Right cardiac atrium (tissue), 5 donors: ENCODE measurements at regions not wholly inside any gene's neighbourhood (a gene's known extent, or its start where the extent isn't known, plus 50 kb on each side); places are given as distances from the start of the nearest gene placed in this dataset.
A peak's percentile ranks its signal among the peaks of the same experiment; 100 is the strongest.
"Not testable (repeated sequence)": the region's sequence is repeated elsewhere in the genome, so short reads cannot be mapped to it uniquely, and the experiment has no call there.

Source experiments
- ATAC-seq, 2 donors: fragments of 200-7000 bp; cut with Tn5 transposase; one replicate each; pipeline versions ENCODE4 v1.8.0 to v1.9.1; 2020; ENCODE audit warnings: moderate library complexity in 2 of 2, mild to moderate bottlenecking in 1 of 2
- DNase-seq, 3 donors: peaks; one replicate each; pipeline ENCODE4 v3.0.0-alpha.2; 2020
- H3K27ac ChIP-seq: one replicate; pipeline ENCODE4 v1.5.1; 2013; ENCODE audit warnings: mild to moderate bottlenecking, low read length, control low read depth, moderate library complexity
- H3K27me3 ChIP-seq: one replicate; pipeline ENCODE4 v1.6.1; 2013; ENCODE audit not compliant: control insufficient read depth, insufficient read depth
- H3K4me1 ChIP-seq: one replicate; pipeline ENCODE4 v1.6.1; 2013; ENCODE audit warnings: low read length; ENCODE audit not compliant: control insufficient read depth, insufficient read depth
- H3K4me3 ChIP-seq: one replicate; pipeline ENCODE4 v1.5.1; 2013; ENCODE audit warnings: low read length, control low read depth
- H3K9me3 ChIP-seq: one replicate; pipeline ENCODE4 v1.6.1; 2013; ENCODE audit warnings: low read length; ENCODE audit not compliant: control insufficient read depth
- WGBS: extraction: QIAGEN DNeasy Blood & Tissue Kit; methylation state at CpG from one replicate; pipeline ENCODE4 v1.1.7; 2013; 5-methylcytosine and 5-hydroxymethylcytosine counted together
- intact Hi-C, 4 donors: fragments of 100-400 bp; cut with DNase I; formaldehyde crosslinking; loops; one replicate each; pipeline versions ENCODE4 v1.11.0 to v1.14.0; 2022 to 2023
- donor health status: healthy with polysubstance abuse.
- donor health status: DM: no; HTN: yes; CAD: no.
- donor health status: DM: no; HTN: no; CAD: no.
- donor health status: DM: no; HTN: yes; CAD: no; lungs with severe emphysema.
- donor health status: DM: yes; HTN: yes; CAD: no.

DNA sequence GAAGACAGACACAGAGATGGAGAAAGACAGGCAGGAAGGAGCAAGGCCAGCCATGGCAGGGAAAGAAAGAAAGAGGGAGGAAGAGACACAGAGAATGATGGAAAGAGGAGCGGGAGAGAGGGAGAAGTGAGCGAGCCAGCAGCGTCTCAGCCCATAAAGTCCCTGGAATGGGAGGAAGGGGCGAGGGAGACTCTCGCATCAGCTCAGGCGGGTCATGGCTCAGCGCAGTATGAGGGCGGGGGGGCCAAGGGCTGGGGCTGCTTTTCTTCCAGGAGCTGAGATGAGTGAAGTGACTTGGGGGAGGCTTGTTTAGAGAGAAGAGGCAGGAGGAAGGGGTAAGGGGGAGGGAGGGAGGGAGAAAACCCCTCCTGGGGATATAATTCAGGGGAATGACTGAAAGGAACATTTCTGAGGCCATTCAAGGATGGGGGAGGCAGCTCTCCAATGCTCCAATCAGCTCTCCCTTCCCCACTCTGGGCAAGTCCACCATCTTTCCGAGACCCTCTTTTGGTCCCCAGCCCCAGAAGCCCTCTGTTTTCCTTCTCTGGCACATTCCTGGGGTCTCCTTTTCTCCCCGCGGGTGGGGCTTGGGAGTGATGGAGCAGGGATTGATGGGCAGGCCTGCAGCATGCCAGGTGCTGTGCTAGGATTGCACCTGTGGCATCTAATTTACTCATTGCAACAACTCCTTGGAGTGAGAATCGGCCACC, 87.9 kb downstream of the HIF1AN start:
- Histone ChIP-seq H3K4me1 (no peaks in the 10 kb centered on the region), H3K9me3 (no peaks in the 10 kb centered on the region), H3K27ac (no peak overlapping the region), H3K27me3 (no peaks in the 10 kb centered on the region), H3K4me3 (no peak overlapping the region)
- intact Hi-C loops, result no loop called here
- no peak for ATAC-seq
- WGBS, result 54% methylated on average over 12 of the region's 12 CpGs
- no peak for DNase-seq

DNA sequence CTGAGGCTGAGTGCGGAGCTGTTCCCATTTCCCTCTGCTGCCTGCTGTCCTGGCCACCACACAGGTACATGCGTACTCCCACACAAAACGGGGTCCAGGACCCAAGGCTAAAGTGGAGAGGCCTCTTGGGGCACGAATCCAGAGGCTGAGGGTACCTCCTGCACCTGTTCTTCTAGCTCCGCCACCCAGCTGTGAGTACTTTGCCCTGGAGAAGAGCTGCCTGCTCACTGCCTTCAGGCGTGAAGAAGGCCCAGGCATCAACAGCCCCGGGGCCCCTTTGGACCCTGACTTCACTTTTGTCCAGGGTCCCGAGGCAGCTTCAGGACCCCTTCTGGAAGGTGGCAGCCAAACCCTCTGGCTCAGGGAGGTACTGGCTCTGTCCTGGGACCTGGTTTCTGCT, 88.6 kb downstream of the HIF1AN start:
- WGBS, result 68% methylated on average over 8 of the region's 8 CpGs
- no peaks in the 10 kb centered on the region for H3K4me1 ChIP-seq
- no peak overlapping the region for H3K27ac ChIP-seq
- H3K9me3 ChIP-seq, result no peaks in the 10 kb centered on the region
- no peak overlapping the region for H3K4me3 ChIP-seq
- H3K27me3 ChIP-seq, result no peaks in the 10 kb centered on the region
- DNase-seq, result no peak
- no peak for ATAC-seq
- intact Hi-C loops, result no loop called here

DNA sequence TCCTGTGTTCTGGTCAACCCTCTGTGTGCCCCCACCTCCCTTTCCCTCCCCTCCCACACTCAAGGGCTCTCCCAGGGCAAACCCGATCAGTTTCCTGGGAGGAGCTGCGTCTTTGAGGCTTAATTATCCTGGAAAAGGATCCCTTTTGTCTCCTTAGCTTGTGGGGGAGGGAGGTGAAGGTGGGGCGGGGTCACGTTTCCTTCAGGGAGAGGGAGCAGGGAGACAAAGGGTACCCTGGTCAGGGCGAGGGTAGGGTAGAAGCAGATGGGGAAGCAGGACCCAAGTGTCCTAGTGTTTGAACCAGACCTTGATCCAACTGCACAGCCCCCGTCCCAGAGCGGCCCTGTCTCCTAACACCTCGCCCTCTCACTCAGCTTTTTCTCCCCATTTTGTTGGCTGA, 90.1 kb downstream of the HIF1AN start:
- Histone ChIP-seq H3K4me3 (no peak overlapping the region), H3K4me1 (no peaks in the 10 kb centered on the region), H3K27ac (no peak overlapping the region), H3K27me3 (no peaks in the 10 kb centered on the region), H3K9me3 (no peaks in the 10 kb centered on the region)
- DNase-seq (no peak), ATAC-seq (no peak)
- 20% methylated on average over 8 of the region's 8 CpGs for WGBS
- intact Hi-C loops, result no loop called here

DNA sequence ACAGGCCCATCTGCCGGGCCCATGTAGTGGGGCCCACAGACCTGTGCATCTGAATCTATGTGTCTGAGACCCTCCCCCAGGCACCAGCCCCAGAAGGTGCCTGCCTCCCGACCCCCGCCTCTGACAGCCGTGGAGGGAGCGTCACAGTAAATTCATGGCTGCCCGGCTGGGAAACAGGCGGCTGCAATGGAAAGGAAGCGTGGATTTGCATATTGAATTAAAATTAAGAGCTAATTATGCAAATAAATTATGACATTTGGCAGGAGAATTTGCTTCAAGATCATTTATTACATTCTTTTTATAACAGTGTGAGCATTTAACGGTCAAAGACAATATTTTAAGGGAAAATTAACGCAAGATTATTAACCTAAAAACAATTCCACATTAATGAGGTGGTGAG, 92.3 kb downstream of the HIF1AN start:
- Histone ChIP-seq H3K9me3 (no peaks in the 10 kb centered on the region), H3K27me3 (no peaks in the 10 kb centered on the region), H3K27ac (no peak overlapping the region), H3K4me1 (no peaks in the 10 kb centered on the region), H3K4me3 (no peak overlapping the region)
- no peak for DNase-seq
- intact Hi-C loops, result no loop called here
- WGBS, result 81% methylated on average over 10 of the region's 10 CpGs
- no peak for ATAC-seq

DNA sequence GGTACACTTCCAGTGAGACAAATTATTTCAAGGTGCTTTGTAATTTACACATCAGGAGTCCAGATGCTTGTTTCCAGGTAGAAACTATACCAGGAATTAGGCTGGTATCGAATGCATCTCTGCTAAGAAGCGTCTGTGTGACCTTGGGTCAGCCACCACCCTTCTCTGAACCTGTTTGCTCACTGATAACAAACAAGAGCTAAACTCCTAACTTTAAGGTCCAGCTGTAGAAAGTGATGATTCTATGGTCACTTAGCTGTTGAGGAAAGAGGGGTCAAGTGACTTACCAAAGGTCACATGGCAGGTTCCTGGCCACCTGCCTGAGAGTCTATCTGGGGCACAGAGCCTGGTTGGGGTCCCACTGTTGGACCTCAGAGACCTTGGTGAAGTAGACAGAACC, 95.4 kb downstream of the HIF1AN start:
- 39% methylated on average over 2 of the region's 2 CpGs for WGBS
- no peaks in the 10 kb centered on the region for H3K9me3 ChIP-seq
- H3K27ac ChIP-seq, result no peak overlapping the region
- intact Hi-C loops, result no loop called here
- no peaks in the 10 kb centered on the region for H3K4me1 ChIP-seq
- ATAC-seq (no peak), DNase-seq (no peak)
- no peaks in the 10 kb centered on the region for H3K27me3 ChIP-seq
- H3K4me3 ChIP-seq, result no peak overlapping the region

DNA sequence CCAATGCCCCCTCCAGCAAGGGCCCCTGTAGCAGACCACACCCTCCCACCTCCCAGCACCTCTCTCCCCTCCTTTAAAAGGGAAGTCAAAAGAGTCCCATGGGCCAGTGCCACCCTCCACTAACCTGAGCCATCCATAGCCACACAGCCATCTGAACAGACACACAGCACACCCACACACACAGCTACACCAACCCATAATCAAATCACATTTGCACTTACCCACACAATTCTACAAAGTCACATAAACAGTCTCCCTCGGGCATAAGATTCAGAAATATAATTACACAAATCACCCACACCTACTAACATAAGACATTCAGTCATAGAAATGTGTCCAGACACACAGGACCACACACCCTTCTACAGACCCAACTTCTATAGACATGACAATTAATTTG, 96.3 kb downstream of the HIF1AN start:
- DNase-seq, result no peak
- Histone ChIP-seq H3K4me1 (no peaks in the 10 kb centered on the region), H3K9me3 (no peaks in the 10 kb centered on the region), H3K27ac (no peak overlapping the region), H3K4me3 (no peak overlapping the region), H3K27me3 (no peaks in the 10 kb centered on the region)
- 73% methylated on average over 1 of the region's 1 CpG for WGBS
- no peak for ATAC-seq
- intact Hi-C loops, result no loop called here

DNA sequence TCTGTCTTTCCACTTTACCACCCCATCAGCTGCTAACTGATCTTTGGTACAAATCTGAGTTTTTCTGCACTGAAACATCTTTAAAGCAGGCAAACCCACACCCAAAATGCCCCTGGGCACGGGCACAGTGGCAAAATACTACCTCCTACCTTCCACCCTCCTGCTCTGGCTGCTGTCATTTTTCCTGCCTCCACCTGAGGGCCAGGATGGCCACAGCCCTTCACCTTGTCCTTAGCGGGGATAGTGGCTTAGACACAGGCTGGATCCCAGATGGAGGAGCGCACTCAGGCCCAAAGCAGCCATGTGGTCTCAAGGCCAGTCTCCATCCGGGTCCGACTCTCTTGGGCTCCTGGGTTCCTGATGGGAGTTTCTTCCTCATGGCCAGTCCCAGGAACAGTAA, 98.3 kb downstream of the HIF1AN start:
- 62% methylated on average over 5 of the region's 5 CpGs for WGBS

GRCh38 chr10:100636848-100637553, 101.3 kb downstream of the HIF1AN start:
- Histone ChIP-seq H3K27ac (no peak overlapping the region), H3K4me3 (no peak overlapping the region), H3K4me1 (no peaks in the 10 kb centered on the region), H3K9me3 (no peaks in the 10 kb centered on the region), H3K27me3 (no peaks in the 10 kb centered on the region)
- ATAC-seq (no peak), DNase-seq (no peak)
- intact Hi-C loops, result no loop called here
- WGBS, result 33% methylated on average over 6 of the region's 6 CpGs

More for the DNA sequence above, 98.3 kb downstream of the HIF1AN start:
- ATAC-seq, result peak in 1 of 2 donors; percentile 31
- no peak overlapping the region for H3K27ac ChIP-seq
- no peak overlapping the region for H3K4me3 ChIP-seq
- no peaks in the 10 kb centered on the region for H3K27me3 ChIP-seq
- no peak for DNase-seq
- no peaks in the 10 kb centered on the region for H3K9me3 ChIP-seq
- no peaks in the 10 kb centered on the region for H3K4me1 ChIP-seq
- intact Hi-C loops, result no loop called here

GRCh38 chr10:100637785-100638184, 102.0 kb downstream of the HIF1AN start:
- ATAC-seq (peak in 1 of 2 donors; percentile 14), DNase-seq (no peak)
- intact Hi-C loops, result no loop called here
- H3K4me1 ChIP-seq, result no peaks in the 10 kb centered on the region
- H3K27me3 ChIP-seq, result no peaks in the 10 kb centered on the region
- no peak overlapping the region for H3K27ac ChIP-seq
- H3K9me3 ChIP-seq, result no peaks in the 10 kb centered on the region
- no peak overlapping the region for H3K4me3 ChIP-seq
- 11% methylated on average over 9 of the region's 9 CpGs for WGBS

- H3K9me3 ChIP-seq, H3K27me3 ChIP-seq, DNase-seq, H3K4me1 ChIP-seq, intact Hi-C loops, H3K4me3 ChIP-seq, ATAC-seq, H3K27ac ChIP-seq: not testable (repeated sequence)
- 84% methylated on average over 6 of the region's 6 CpGs for WGBS
Measured at GRCh38 chr10:100638969-100639368, 103.2 kb downstream of the HIF1AN start.

GRCh38 chr10:100642295-100642994, 102.9 kb upstream of the PAX2 start:
- DNase-seq, result no peak
- WGBS, result 12% methylated on average over 9 of the region's 9 CpGs
- Histone ChIP-seq H3K4me1 (no peaks in the 10 kb centered on the region), H3K4me3 (no peak overlapping the region), H3K27me3 (no peaks in the 10 kb centered on the region), H3K27ac (no peak overlapping the region), H3K9me3 (no peaks in the 10 kb centered on the region)
- intact Hi-C loops, result no loop called here
- ATAC-seq, result no peak
